ENCODE measurements at regions not wholly inside any gene's neighbourhood (a gene's known extent, or its start where the extent isn't known, plus 50 kb on each side); places are given as distances from the start of the nearest gene placed in this dataset.
A peak's percentile ranks its signal among the peaks of the same experiment; 100 is the strongest.
"Not testable (repeated sequence)": the region's sequence is repeated elsewhere in the genome, so short reads cannot be mapped to it uniquely, and the experiment has no call there.

DNA sequence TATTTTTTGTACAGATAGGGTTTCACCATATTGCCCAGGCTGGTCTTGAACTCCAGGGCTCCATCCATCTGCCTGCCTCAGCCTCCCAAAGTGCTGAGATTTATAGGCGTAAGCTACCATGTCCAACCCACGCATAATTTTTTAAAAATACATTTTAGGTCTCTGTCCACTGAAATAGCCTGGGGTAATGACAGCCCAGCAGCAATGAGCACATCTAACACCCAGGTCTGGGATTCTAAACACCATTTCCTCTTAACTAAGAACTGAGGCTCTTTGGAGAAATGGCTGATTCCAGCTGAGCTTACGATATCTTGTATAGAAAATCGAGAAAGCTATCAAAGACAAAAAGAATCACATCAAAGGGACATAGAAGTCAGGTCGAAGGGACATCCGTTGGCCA lies 245.3 kb downstream of the PARN start:
- Mint-ChIP-seq H3K9me3 (peaks cover 0 to 4% (median 0%) of the 10 kb centered on the region in 7 donors), H3K27ac (no peak overlapping the region), H3K36me3 (no peaks in the 10 kb centered on the region), H3K4me3 (no peak overlapping the region), H3K27me3 (peaks cover 6 to 16% (median 7%) of the 10 kb centered on the region in 3 donors), H3K4me1 (no peaks in the 10 kb centered on the region)
- DNase-seq (no peak), ATAC-seq (ENCODE audit: low read depth in 2 of 2) (no peak)

DNA sequence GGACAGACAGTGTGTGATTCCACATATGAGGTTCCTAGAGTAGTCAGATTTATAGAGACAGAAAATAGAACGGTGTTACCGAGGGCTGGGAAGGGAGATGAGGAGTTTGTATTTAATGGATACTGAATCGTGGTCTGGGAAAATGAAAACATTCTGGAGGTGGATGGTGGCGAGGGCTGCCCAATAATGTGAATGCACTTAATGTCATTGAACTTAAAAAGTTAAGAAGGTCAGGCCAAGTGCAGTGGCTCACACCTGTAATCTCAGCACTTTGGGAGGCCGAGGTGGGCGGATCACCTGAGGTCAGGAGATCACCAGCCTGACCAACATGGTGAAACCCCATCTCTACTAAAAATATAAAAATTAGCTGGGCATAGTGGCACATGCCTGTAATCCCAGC lies 246.2 kb downstream of the PARN start:
- not testable (repeated sequence) for H3K4me1 Mint-ChIP-seq; H3K4me3 Mint-ChIP-seq; H3K27ac Mint-ChIP-seq; H3K9me3 Mint-ChIP-seq; H3K36me3 Mint-ChIP-seq; ATAC-seq (ENCODE audit: low read depth in 2 of 2); DNase-seq
- peaks cover 6 to 16% (median 7%) of the 10 kb centered on the region in 3 donors for H3K27me3 Mint-ChIP-seq

DNA sequence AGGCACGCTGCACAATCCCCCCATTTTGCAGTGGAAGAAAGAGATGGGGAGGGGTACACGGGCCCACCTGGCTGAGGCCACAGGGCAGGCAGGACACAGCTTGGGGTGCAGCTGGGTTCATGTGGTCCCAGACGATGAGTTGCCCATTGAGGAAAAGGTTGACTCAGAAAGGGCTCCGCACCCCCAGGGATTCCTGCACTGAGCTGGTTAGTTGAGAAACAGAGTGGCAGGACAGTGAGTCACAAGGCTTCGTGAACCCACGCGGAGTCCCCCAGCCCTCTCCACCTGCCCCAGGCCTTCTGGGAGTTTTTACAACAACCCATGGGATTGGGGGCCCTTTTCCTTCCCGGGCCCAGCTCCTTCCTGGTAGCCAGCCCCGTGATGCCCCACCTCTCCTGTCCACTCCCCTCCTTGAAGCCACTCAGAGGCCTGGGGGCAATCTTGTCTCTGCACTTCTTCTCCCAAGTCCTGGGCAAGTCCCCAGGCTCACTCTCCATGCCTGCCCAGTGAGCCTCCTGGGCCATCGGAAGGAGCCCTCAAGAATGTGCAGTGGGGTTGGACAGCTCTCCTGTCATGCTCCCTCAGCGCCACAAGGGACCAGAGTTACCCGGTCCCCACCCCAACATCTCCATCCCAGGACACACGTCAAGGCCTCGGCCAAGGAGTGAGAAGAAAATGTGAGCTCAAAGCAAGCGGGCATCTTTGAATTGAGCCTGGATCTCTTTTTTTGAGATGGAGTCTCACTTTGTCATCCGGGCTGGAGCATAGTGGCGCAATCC lies 251.2 kb downstream of the PARN start:
- no peak for DNase-seq
- Mint-ChIP-seq H3K27me3 (peaks cover 4 to 14% (median 5%) of the 10 kb centered on the region in 3 donors), H3K27ac (no peak overlapping the region), H3K9me3 (peaks cover 0 to 2% (median 0%) of the 10 kb centered on the region in 7 donors), H3K4me1 (peaks cover 0 to 6% (median 2%) of the 10 kb centered on the region in 3 donors), H3K36me3 (no peaks in the 10 kb centered on the region), H3K4me3 (no peak overlapping the region)
- no peak for ATAC-seq (ENCODE audit: low read depth in 2 of 2)

DNA sequence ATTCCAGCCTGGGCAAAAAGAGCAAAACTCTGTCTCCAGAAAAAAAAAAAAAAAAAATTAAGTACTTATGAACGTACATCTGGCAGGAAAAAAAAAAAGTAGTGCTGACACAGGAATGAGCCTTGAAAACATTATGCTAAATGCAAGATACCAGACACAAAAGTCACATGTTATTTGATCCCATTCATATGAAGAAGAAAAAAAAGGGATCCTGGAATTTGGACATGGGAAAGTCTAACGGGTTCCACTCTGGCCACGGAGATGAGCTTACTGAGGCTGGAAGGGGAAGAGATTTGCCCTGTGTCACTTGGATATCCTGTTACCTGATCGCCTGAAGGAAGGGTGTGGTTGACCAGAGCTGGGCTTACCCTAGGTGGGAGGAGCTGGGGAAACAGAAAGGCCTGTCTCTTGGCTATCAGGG lies 251.9 kb downstream of the PARN start:
- DNase-seq (no peak), ATAC-seq (ENCODE audit: low read depth in 2 of 2) (no peak)
- H3K36me3 Mint-ChIP-seq, result no peaks in the 10 kb centered on the region
- no peak overlapping the region for H3K27ac Mint-ChIP-seq
- peaks cover 0 to 8% (median 4%) of the 10 kb centered on the region in 3 donors for H3K27me3 Mint-ChIP-seq
- H3K4me1 Mint-ChIP-seq, result peaks cover 0 to 6% (median 2%) of the 10 kb centered on the region in 3 donors
- no peaks in the 10 kb centered on the region for H3K9me3 Mint-ChIP-seq
- no peak overlapping the region for H3K4me3 Mint-ChIP-seq

DNA sequence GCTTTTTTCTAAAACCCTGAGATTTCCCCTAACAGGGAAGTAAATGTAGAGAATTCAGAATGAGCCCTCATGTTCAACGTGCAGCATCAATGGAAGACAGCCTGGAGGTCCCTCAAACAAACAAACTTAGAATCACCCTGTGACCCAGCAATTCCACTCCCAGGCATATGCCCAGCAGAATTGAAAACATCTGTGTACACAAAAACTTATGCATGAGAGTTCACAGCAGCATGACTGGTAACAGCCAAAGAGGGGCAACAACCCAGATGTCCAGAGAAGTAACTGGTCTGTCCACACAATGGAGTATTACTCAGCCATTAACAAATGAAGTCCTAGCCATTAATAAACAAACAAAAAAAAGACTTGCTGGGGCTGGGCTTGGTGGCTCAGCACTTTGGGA lies 252.7 kb downstream of the PARN start:
- ATAC-seq (ENCODE audit: low read depth in 2 of 2), result no peak

DNA sequence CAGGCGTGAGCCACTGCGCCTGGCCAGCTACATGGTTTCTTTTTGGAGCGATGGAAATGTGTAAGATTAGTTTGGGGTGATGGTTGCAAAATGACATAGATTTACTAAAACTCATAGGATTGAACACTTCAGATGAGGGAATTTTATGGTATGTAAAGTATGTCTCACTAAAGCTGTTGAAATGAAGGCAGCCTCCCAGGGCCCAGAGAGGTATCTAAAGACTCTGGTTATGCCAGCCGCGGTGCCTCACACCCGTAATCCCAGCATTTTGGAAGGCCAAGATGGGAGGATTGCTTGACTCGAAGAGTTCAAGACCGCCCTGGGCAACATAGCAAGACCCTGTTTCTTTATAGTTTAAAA lies 254.9 kb downstream of the PARN start:
- peaks cover 0 to 4% (median 4%) of the 10 kb centered on the region in 3 donors for H3K27me3 Mint-ChIP-seq
- no peaks in the 10 kb centered on the region for H3K9me3 Mint-ChIP-seq
- no peaks in the 10 kb centered on the region for H3K36me3 Mint-ChIP-seq
- peaks cover 0 to 6% (median 2%) of the 10 kb centered on the region in 3 donors for H3K4me1 Mint-ChIP-seq
- peak overlapping the region in 4 of 6 donors; percentile 10 to 88 (median 59) for H3K27ac Mint-ChIP-seq
- no peak overlapping the region for H3K4me3 Mint-ChIP-seq
- ATAC-seq (ENCODE audit: low read depth in 2 of 2), result no peak
- DNase-seq, result no peak

More for the DNA sequence above, 252.7 kb downstream of the PARN start:
- H3K4me3 Mint-ChIP-seq, result no peak overlapping the region
- H3K4me1 Mint-ChIP-seq, result peaks cover 0 to 6% (median 2%) of the 10 kb centered on the region in 3 donors
- H3K36me3 Mint-ChIP-seq, result no peaks in the 10 kb centered on the region
- H3K27ac Mint-ChIP-seq, result no peak overlapping the region
- peaks cover 0 to 8% (median 4%) of the 10 kb centered on the region in 3 donors for H3K27me3 Mint-ChIP-seq
- no peak for DNase-seq
- no peaks in the 10 kb centered on the region for H3K9me3 Mint-ChIP-seq

DNA sequence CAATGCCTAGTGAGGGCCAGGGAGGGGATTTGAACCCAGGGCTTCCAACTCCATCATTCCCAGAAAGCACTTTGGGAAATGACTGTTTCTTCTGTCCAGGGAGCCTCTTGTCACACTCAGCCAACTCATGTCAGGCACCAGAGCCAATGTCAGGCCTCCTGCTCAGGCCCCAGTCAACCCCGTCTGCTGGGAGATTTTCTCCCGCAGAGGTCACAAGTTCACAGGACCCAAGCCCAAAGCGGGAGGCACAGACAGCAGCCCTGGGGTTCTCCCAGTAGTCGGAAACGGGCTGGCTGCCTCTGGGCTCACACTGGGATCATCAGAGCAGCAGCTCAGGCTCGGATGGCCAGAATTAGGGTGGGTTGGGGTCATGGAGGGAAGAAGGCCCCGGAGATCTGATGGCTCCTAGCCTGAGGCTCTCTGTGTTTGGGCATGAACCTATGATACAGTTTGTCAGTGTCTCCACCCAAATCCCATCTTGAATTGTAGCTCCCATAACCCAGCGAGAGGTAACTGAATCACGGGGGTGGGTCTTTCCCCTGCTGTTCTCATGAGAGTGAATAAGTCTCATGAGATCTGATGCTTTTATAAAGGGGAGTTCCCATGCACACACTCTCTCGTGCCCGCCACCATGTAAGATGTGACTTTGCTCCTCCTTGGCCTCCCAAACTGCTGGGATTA lies 255.5 kb downstream of the PARN start:
- peaks cover 0 to 4% (median 0%) of the 10 kb centered on the region in 3 donors for H3K27me3 Mint-ChIP-seq
- peaks cover 0 to 6% (median 2%) of the 10 kb centered on the region in 3 donors for H3K4me1 Mint-ChIP-seq
- H3K27ac Mint-ChIP-seq, result peak overlapping the region in 2 of 6 donors; percentile 49 to 88
- no peak overlapping the region for H3K4me3 Mint-ChIP-seq
- DNase-seq, result no peak
- no peak for ATAC-seq (ENCODE audit: low read depth in 2 of 2)
- H3K9me3 Mint-ChIP-seq, result no peaks in the 10 kb centered on the region
- H3K36me3 Mint-ChIP-seq, result no peaks in the 10 kb centered on the region

DNA sequence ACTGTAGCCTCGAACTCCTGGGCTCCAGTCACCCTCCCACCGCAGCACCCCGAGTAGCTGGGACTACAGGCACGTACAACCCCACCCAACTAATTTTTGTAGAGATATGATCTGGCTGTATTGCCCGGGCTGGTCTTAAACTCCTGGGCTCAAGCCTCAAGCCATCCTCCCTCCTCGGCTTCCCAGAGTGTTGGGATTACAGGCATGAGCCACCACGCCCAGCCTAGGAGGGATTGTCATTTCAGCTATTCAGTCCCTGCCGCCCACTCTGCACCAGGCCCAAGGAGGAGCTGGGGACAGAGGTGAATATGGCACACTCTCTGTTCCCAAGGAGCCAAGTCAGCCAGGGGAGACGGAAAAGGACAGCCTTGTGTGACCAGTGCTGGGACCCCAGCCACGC lies 256.2 kb downstream of the PARN start:
- Mint-ChIP-seq H3K4me3 (no peak overlapping the region), H3K36me3 (no peaks in the 10 kb centered on the region), H3K9me3 (no peaks in the 10 kb centered on the region), H3K27me3 (peaks cover 0 to 4% (median 0%) of the 10 kb centered on the region in 3 donors), H3K4me1 (peaks cover 0 to 6% (median 2%) of the 10 kb centered on the region in 3 donors), H3K27ac (no peak overlapping the region)
- ATAC-seq (ENCODE audit: low read depth in 2 of 2) (no peak), DNase-seq (no peak)

DNA sequence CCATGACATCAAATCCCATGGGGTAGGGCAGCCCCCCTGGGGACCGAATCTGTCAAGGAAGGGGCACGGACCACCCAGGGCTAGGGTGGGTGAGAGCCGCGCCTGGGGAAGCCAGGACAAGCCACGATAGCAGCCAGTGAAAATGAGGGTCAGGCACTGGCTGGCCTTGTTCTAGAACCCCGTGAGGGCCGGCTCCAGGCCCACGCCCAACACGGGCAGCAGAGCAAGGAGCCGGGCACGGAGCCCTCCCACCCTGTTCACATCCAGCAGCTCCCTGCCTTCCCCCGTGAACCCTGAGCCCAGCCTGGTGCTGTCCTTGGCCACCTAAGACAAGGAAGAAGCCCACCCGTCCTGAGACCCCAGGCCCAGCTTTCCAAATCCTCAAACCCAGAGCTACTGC lies 256.7 kb downstream of the PARN start:
- H3K27me3 Mint-ChIP-seq, result peaks cover 0 to 4% (median 4%) of the 10 kb centered on the region in 3 donors
- DNase-seq (no peak), ATAC-seq (ENCODE audit: low read depth in 2 of 2) (no peak)
- H3K9me3 Mint-ChIP-seq, result no peaks in the 10 kb centered on the region
- no peaks in the 10 kb centered on the region for H3K36me3 Mint-ChIP-seq
- H3K27ac Mint-ChIP-seq, result no peak overlapping the region
- H3K4me3 Mint-ChIP-seq, result no peak overlapping the region
- peaks cover 0 to 6% (median 2%) of the 10 kb centered on the region in 3 donors for H3K4me1 Mint-ChIP-seq

DNA sequence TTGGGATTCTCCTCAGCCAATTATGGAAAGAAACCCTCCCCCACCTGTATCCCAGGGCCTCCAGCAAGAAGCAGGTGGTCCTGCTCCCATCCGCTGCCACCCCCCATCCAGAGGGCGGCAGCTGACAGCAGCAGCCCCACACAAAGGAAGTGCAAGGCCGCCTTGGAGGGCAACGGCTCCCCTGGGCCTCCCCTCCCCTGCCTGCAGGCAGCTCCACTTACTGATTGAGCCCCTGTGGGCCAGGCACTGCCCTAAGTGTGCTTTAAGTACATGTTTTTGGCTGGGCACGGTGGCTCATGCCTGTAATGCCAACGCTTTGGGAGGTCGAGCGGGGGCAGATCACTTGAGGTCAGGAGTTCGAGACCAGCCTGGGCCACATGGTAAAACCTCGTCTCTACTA lies 257.6 kb downstream of the PARN start:
- Mint-ChIP-seq H3K36me3 (no peaks in the 10 kb centered on the region), H3K4me1 (peaks cover 0 to 6% (median 2%) of the 10 kb centered on the region in 3 donors), H3K27ac (no peak overlapping the region), H3K4me3 (no peak overlapping the region), H3K27me3 (peaks cover 0 to 9% (median 4%) of the 10 kb centered on the region in 3 donors), H3K9me3 (no peaks in the 10 kb centered on the region)
- ATAC-seq (ENCODE audit: low read depth in 2 of 2) (no peak), DNase-seq (no peak)

DNA sequence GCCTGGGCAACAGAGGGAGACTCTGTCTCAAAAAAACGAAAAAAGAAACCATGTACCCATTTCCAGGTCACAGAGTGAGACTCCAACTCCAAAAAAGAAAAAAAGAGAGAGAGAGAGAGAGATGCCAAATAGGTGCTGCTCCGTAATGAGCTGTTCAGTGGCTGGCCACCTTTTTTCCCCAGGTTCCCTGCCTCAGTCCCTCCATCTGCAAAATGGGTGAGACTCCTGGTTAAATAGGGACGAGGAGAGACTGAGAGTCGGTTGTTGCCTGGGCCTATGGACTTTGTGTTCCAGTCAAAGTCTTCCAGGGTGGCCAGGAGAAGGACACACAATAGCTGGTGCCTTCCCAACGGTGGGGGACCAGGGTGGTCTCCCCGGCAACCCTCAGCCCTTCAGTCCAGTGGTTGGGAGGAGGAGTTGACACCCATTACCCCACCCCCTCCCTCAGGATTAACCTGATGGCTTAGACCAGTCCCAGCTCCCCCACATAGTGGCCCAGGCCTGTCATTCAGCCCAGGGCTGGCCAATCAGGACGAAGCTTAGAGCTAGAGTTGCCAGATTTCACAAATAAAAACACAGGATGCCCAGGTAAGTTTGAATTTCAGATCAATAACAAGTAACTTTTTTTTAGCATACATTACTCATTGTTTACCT lies 258.2 kb downstream of the PARN start:
- Mint-ChIP-seq H3K27ac (no peak overlapping the region), H3K4me3 (no peak overlapping the region), H3K4me1 (peaks cover 0 to 6% (median 2%) of the 10 kb centered on the region in 3 donors), H3K36me3 (no peaks in the 10 kb centered on the region), H3K9me3 (no peaks in the 10 kb centered on the region), H3K27me3 (peaks cover 0 to 12% (median 4%) of the 10 kb centered on the region in 3 donors)
- ATAC-seq (ENCODE audit: low read depth in 2 of 2), result no peak
- DNase-seq, result no peak

DNA sequence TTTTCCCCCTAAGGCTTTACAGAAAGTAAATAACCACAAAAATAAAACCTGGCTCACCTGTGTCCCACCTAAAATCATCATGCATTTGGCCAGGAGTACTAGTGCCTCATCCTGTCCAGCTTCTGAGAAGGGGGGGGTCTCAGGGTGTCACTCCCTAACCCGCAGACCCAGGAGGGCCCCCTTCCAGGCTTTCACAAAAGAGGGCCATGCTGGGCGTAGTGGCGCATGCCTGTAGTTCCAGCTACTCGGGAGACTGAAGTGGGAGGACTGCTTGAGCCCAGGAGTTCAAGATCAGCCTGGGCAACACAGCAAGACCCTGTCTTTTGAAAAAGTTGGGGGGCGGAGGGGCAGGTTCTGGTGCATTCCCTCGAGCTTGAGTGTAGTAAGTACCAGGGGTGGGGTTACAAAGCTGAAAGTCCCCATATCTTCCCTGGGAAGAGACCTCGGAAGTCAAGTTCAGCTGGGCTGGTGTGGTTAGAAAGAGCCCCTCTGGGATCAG lies 259.3 kb downstream of the PARN start:
- Mint-ChIP-seq H3K4me1 (peaks cover 0 to 6% (median 2%) of the 10 kb centered on the region in 3 donors), H3K36me3 (no peaks in the 10 kb centered on the region), H3K9me3 (no peaks in the 10 kb centered on the region), H3K27ac (no peak overlapping the region), H3K4me3 (no peak overlapping the region), H3K27me3 (peaks cover 0 to 12% (median 4%) of the 10 kb centered on the region in 3 donors)
- DNase-seq (no peak), ATAC-seq (ENCODE audit: low read depth in 2 of 2) (no peak)

DNA sequence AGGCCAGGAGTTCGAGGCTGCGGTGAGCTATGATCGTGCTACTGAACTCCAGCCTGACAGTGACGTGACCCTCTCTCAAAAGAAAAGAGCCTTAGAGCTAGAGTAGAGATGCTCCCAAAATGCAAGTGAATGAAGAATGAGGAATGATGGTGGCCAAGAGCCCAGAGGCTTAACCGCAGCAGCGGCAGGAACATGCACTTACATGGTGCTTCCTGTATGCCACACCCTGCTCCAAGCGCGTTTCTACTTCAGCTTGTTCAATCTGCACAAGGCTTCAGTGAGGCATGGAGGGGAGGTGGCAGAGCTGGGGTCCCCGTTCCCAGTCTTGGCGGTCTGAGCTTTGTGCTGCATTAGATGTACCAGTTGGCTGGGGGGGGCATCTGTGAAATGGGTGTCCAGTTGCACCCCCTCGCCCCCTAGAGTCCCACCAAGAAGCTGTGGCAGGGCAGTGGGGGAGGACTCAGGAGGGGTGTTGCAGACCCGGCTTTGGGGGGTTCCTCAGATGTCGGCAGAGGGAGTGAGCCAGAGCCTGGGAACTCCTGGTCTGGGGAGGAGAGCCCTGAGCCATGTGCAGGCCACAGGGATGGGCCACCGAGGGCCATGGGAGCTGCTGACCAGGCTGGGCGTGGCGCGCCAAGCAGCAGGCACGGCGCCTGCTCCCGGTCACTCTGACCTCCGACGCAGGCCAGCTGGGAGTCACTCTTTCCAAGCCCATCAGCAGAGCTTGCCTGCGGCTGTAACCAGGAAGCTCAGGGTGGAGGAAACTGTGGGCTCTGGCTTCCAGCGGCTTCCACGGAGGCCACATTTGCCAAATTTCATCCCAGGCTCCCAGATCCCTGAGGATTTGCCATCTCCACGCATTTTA lies 260.1 kb downstream of the PARN start:
- Mint-ChIP-seq H3K36me3 (no peaks in the 10 kb centered on the region), H3K27ac (no peak overlapping the region), H3K4me3 (no peak overlapping the region), H3K4me1 (peaks cover 0 to 5% (median under 1%) of the 10 kb centered on the region in 3 donors), H3K9me3 (no peaks in the 10 kb centered on the region), H3K27me3 (peaks cover 2 to 12% (median 3%) of the 10 kb centered on the region in 3 donors)
- DNase-seq, result no peak
- ATAC-seq (ENCODE audit: low read depth in 2 of 2), result no peak

All from naive B cell (primary cell).